Astrocyte (in vitro differentiated cells and primary cell): ENCODE measurements at regions not wholly inside any gene's neighbourhood (a gene's known extent, or its start where the extent isn't known, plus 50 kb on each side); places are given as distances from the start of the nearest gene placed in this dataset.

ENCODE experiments used
- EZH2 ChIP-seq: IDR thresholded peaks from 2 replicates; pipeline ENCODE4 v1.6.1; 2012; ENCODE audit warnings: mild to moderate bottlenecking, low read length, inconsistent platforms; ENCODE audit not compliant: insufficient read depth
- TF ChIP-seq, protein P1 (sequence below): IDR thresholded peaks from 2 replicates; pipeline ENCODE4 v1.5.1; 2011; ENCODE audit warnings: low read depth, mild to moderate bottlenecking, inconsistent platforms, low read length, moderate library complexity; ENCODE audit not compliant: insufficient read depth

DNA sequence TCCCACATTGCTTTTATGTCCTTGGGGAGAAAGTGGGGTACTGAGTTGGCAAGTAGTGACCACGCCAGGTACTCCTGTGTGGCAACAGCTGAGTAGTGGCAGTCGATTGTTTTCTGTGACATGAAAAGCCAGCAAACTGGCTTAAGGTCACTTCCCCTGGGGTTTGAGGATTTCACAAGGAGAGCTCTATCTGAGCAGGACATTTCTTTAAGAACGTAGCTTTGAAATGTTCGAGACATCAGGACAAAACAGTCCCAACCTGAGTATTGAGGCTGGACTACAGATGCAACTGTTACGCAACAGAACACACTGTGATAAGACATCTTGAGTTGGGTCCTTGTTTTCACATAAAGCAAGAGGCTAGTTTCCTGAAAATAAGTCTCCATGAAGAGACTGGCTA, 146.7 kb upstream of the KLF14 start:
- TF ChIP-seq, protein P1, sequence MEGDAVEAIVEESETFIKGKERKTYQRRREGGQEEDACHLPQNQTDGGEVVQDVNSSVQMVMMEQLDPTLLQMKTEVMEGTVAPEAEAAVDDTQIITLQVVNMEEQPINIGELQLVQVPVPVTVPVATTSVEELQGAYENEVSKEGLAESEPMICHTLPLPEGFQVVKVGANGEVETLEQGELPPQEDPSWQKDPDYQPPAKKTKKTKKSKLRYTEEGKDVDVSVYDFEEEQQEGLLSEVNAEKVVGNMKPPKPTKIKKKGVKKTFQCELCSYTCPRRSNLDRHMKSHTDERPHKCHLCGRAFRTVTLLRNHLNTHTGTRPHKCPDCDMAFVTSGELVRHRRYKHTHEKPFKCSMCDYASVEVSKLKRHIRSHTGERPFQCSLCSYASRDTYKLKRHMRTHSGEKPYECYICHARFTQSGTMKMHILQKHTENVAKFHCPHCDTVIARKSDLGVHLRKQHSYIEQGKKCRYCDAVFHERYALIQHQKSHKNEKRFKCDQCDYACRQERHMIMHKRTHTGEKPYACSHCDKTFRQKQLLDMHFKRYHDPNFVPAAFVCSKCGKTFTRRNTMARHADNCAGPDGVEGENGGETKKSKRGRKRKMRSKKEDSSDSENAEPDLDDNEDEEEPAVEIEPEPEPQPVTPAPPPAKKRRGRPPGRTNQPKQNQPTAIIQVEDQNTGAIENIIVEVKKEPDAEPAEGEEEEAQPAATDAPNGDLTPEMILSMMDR, result no peak
- TF ChIP-seq EZH2, result no peak
